ENCODE measurements at regions not wholly inside any gene's neighbourhood (a gene's known extent, or its start where the extent isn't known, plus 50 kb on each side); places are given as distances from the start of the nearest gene placed in this dataset.
"Not testable (repeated sequence)": the region's sequence is repeated elsewhere in the genome, so short reads cannot be mapped to it uniquely, and the experiment has no call there.

DNA sequence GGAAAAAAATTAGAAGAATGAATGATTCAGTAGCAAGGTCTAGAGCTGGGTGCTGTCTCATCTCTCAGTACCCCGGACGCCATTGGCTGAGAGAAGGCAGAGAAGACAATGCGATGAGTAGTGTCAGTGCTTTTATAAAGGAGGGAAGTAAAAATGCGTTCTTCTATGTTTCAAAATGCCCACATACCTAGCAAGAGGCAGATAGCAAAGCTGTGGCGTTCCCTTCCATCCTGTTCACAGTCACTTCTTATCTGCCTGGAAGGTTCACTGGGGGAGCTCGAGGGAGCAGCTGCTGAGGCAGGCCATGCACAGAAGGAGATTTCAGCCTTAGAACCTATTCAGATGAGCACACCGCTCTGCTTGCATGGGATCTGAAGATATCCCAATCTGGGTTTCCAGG lies 234.0 kb downstream of the RPLP1 start:
- no peak for ATAC-seq
- intact Hi-C loops (cut with micrococcal nuclease) = no loop called here
- DNase-seq = no peak

DNA sequence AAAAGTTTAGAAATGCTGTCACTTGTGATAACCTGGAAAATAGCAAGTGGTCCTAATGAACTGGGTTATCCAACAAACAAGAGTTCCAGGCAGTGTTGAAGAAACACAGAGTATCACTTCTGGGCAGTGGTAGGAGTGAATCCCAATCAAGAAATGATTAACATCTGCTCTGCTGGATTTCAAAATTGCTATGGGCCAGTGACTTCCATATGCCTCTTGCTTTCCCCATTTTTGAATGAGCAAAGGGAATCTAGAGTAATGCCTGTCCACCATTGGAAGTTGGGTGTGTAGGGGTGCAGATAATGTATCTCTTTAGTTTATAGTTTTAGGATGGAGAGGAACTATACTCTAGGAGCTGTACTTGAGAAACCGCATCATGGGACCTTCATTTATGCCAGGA lies 236.5 kb downstream of the RPLP1 start:
- DNase-seq (no peak), ATAC-seq (no peak)
- intact Hi-C loops (cut with micrococcal nuclease) = no loop called here

DNA sequence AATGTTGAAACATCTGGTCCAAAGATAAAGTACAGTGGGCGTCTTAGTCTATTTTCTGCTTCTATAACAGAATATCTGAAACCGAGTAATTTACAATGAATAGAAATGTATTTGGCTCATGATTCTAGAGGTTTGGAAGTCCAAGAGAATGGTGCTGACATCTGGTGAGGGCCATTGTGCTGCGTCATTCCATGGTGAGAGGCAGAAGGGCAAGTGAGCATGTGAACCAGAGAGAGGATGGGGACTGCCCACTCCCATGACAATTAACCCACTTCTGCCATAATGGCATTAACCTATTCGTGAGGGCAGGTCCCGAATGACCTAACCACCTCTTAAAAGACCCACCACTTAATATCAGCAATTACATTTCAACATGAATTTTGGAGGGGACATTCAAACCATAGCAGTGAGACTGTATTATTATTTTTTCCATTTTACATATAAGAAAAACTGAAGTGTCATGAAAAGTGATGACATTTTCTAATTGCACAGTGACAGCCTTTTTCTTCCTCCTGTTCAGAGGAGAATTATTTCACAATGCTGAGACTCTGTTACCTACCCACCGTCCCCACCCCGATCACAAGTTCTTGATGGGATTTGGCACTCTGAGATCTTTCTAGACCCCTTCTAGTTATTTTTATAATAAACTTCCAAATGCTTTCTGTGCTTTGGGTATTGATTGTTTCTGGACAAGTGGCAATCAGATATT lies 238.8 kb downstream of the RPLP1 start:
- DNase-seq (no peak), ATAC-seq (no peak)
- intact Hi-C loops (cut with micrococcal nuclease) = no loop called here

DNA sequence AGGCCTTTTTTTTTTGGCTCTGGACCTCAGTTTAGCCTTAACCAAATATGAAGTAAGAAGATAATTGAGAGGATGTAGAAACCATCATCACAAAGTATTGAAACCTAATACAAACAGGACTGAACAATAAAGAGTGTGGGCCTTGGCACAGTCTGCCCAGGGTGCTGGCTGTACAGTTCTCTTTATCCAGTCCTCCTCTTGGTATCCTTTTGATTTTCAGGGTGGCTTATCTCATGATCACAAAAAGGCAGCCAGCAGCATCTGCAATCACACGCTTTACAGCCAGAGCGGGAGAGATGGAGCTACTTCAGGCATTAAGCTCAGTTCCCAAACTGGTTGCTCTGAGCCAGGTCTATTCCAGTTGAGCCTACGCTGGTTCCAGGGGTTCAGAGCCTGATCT lies 239.7 kb downstream of the RPLP1 start:
- ATAC-seq (no peak), DNase-seq (no peak)
- intact Hi-C loops (cut with micrococcal nuclease) = no loop called here

DNA sequence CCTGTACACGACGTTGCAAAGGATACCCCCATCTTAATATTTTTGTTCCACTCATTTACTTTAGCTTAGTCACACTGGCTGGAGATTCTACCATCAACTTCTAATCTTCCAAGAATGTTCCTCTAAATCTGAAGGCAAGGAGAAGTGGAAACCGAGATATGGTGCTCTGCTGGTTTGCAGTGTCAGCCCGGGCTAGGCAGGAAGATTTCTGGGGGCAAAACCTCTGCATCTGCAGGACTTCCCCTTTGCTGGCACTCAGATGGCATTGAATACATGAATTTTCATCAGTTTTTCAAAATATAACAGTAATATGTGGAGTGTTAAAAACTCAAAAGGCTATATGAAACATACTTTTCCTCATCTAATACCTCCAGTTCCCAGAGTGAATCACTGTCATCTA lies 240.4 kb downstream of the RPLP1 start:
- no peak for DNase-seq
- ATAC-seq = no peak
- intact Hi-C loops (cut with micrococcal nuclease) = no loop called here

DNA sequence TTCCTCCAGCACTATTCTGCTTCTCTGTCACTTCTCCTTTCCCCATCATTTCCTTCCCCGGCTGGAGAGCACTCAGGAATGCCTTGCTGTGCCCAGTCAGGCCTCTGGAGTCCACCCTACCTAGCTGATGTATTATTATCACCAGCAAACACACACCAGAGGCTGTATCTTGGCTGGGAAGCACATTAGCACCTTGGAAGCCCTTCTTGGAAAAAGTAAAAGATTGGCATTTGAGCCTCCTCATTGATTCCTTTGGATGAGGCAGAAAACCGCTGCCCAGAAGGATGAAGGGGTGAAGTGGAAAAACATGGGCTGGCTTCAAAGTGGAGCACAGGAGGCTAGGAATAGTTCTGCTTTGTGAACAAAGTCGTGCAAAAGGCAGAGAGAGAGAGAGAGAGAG lies 244.3 kb downstream of the RPLP1 start:
- intact Hi-C loops (cut with micrococcal nuclease) = no loop called here
- ATAC-seq = no peak
- DNase-seq = no peak

DNA sequence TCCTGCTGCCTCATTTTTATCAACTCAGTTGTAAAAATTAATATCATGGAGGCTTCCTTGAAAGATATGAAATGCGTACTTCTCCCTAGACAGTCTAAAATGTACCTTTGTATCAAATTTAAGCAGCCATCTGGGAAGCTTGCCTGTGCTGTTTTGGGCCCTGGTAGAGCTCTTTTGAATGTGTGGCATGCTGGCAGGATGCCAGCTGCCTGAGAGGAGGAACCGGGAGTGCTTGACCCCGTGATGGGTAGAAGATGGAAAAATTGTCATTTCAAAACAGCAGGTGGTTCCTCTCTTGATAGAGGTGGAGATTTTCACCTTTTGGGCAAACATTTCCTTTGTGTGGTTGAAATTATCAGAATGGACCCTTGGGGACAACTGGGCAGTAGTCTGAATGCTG lies 245.3 kb downstream of the RPLP1 start:
- intact Hi-C loops (cut with micrococcal nuclease) = no loop called here
- DNase-seq (peak; percentile 52), ATAC-seq (peak; percentile 57)

DNA sequence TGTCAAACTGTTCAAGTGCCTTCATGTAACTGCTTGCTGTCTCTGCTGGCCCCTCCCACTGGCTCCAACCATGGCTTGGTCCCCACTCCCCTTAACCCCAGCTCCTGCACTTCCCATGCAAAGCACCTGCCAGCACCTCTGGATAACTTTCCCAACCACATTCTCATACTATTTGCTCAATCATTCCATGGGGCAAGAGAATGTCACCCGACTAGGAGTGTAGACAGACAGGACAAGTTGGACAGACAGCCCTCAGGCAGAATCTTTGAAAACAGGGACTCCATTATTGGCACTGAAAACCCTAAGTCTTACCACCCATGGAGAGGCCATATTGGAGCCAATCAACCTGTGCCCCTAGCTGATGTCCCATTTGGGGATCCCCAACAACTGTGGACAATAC lies 246.5 kb downstream of the RPLP1 start:
- DNase-seq (no peak), ATAC-seq (no peak)
- intact Hi-C loops (cut with micrococcal nuclease) = no loop called here

DNA sequence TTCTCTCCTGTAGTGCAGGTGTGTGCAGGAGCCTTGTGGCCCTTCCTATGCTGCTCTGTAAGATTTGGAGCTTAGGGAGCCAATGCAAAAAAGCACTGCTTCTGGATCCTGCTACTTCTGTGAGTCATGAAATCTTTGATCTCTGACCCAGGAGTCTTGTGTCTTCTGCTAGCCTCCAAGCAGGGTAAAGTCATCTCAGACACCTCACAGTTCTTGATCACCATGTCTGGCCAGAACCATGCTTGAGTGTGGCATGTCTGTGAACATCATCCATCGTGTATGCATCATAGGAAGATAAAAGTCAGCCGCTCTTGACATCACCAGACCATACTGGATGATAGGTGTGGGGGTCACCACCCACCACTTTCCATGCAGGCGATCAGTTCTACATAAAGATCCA lies 247.8 kb downstream of the RPLP1 start:
- intact Hi-C loops (cut with micrococcal nuclease) = no loop called here

DNA sequence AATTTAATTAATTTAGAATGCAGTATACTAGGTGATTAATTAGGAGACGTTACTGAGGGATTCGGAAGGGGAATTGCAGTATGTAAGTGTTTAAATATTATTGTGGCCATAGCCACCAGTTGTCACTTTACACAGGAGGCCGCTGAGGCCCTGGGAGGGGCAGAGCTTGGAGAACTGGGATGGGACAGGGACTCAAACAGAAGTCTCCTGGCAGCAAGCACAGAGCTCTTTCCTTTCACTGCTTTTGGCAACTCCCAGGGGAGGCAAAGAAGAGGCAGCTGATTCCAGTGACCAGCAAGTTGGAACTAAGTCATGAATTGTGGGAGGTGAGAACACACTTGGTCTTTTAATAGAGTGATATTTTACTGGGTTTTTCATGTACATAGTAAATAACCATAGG lies 248.6 kb downstream of the RPLP1 start:
- ATAC-seq = no peak
- no peak for DNase-seq
- intact Hi-C loops (cut with micrococcal nuclease) = no loop called here

More for the DNA sequence above, 247.8 kb downstream of the RPLP1 start:
- ATAC-seq (no peak), DNase-seq (no peak)

DNA sequence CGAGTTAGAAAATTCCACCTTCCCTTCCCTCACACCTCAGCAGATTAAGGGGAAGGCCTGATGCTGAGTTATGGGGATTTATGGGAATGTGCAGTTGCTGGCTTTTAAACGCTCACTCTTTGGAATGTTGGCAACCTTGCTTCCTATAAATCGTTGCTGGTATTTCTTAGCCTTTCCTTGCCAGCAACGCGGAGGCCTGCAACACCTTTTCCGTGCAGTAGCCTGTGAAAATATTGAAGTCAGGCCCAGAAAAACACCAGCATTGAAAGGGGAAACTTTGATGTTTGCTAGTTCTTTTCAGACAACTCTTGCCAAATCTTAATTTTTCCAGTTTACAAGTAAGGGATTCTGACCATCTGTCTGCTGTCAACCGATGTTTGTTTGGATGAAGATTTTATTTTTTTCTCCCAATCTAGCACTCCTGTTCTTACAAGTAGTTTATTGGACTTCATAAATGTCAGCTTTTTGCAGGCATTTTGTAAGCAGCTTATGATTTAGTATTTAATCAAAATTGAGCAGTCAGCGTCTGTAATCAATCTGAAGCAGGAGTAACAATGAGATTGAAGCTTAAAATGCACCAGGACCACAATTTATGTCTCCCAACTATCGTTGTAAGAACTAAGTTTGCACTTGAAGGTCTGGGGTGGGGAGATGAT lies 251.0 kb downstream of the RPLP1 start:
- ATAC-seq = no peak
- intact Hi-C loops (cut with micrococcal nuclease) = no loop called here
- no peak for DNase-seq

DNA sequence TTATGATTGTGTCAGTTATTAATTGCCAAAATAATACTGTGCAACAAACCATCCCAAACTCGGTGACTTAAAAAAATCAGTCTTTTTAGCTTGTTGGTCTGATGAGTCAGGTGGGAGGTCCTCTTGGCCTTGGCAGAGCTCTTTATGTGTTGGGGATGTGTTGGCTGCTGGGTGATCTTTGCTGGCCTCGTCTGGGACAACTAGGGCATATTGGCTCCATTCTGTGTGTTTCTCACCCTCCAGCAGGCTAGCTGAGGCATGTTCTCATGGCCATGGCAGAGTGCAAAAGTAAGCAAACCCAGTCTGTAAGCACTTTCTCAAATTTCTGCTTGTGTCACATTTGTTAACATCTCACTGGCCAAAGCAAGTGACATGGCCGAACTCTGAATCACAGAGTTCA lies 251.6 kb downstream of the RPLP1 start:
- ATAC-seq = no peak

DNA sequence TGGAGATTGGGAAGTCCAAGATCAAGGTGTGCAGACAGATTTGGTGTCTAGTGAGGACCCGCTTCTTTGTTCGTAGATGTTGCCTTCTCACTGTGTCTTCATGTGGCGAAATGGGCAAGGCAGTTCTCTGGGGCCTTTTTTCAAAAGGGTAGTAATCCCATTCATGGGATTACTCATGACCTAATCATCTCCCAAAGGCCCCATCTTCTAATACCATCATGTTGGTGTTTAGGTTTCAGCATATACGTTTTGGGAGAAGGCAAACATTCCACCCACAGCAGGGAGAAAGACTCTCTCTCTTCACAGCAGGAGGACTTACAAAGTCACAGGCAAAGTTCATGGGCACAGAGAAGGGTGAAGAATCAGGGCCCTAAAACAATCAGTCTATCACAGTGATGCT lies 252.1 kb downstream of the RPLP1 start:
- DNase-seq = no peak

More for the DNA sequence above, 251.6 kb downstream of the RPLP1 start:
- intact Hi-C loops (cut with micrococcal nuclease) = no loop called here
- DNase-seq = no peak

DNA sequence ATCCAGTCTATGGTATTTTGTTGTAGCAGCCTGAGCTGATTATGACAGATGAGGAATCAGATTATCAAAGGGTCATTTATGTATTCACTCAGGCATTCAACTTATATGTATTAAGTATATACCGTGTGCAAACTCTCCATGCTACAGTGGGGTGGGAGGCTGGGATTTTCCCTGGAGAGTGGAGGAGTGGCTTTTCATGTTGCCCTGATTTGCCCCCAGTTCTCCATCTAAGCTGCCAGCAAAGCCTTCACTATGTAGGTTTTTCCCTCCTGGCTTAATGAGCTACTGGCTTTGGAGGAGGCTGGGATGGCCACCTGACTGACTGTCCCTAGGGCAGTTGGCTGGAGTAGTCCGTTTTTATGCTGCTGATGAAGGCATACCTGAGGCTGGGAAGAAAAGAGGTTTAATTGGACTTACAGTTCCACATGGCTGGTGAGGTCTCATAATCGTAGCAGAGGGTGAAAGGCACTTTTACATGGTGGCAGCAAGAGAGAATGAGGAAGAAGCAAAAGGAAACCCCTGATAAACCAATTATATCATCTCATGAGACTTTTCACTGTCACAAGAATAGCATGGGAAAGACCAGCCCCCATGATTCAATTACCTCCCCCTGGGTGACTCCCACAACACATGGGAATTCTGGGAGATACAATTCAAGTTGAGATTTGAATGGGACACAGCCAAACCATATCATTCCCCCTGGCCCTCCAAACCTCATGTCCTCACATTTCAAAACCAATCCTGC lies 253.9 kb downstream of the RPLP1 start:
- intact Hi-C loops (cut with micrococcal nuclease) = no loop called here
- ATAC-seq (no peak), DNase-seq (no peak)

More for the DNA sequence above, 252.1 kb downstream of the RPLP1 start:
- ATAC-seq = no peak
- intact Hi-C loops (cut with micrococcal nuclease) = no loop called here

DNA sequence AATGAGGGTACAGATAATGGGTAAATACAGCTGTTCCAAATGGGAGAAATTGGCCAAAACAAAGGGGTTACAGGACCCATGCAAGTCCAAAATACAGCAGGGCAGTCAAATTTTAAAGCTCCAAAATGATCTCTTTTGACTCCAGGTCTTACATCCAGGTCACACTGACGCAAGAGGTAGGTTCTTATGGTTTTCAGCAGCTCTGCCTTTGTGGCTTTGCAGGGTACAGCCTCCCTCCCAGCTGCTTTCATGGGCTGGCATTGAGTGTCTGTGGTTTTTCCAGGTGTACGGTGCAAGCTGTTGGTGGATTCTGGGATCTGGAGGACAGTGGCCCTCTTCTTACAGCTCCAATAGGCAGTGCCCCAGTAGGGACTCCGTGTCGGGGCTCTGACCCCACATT lies 254.6 kb downstream of the RPLP1 start:
- intact Hi-C loops (cut with micrococcal nuclease); ATAC-seq; DNase-seq: not testable (repeated sequence)

DNA sequence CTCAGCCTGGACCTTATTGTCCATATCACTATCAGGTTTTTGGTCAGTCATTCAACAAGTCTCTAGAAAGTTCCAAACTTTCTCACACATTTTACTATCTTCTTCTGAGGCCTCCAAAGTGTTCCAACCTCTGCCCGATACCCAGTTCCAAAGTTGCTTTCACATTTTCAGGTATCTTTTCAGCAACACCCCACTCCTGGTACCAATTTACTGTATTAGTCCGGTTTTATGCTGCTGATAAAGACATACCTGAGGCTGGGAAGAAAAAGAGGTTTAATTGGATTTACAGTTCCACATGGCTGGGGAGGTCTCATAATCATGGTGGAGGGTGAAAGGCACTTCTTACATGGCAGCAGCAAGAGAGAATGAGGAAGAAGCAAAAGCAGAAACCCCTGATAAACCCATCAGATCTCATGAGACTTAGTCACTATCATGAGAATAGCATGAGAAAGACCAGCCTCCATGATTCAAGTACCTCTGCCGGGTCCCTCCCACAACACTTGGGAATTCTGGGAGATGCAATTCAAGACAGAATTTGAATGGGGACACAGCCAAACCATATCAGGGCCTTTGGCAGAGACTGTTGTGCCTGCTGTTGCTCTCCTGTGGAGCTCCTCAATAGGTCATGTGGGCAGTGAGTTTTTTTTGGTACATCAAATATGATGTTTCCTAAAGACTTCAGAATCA lies 256.0 kb downstream of the RPLP1 start:
- ATAC-seq; intact Hi-C loops (cut with micrococcal nuclease); DNase-seq: not testable (repeated sequence)

DNA sequence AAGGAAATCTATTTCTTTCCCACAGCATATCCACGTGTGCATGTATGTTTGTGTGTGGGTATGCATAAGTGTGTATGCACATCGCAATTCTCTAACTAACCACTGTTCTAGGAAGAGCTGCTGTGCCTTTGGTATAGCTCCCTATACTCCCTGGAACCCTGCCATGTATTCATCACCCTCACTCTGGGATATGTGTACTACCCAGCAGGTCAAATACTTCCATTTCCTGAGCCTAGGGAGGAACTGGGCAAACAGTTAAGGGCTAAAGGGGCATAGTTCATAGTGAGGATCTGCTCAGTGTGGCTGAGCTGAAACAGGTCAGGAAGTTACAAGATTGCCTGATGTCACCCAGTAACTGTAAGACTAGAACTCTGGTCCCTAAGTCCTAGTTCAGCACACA lies 260.4 kb downstream of the RPLP1 start:
- no peak for ATAC-seq
- intact Hi-C loops (cut with micrococcal nuclease) = no loop called here
- no peak for DNase-seq

DNA sequence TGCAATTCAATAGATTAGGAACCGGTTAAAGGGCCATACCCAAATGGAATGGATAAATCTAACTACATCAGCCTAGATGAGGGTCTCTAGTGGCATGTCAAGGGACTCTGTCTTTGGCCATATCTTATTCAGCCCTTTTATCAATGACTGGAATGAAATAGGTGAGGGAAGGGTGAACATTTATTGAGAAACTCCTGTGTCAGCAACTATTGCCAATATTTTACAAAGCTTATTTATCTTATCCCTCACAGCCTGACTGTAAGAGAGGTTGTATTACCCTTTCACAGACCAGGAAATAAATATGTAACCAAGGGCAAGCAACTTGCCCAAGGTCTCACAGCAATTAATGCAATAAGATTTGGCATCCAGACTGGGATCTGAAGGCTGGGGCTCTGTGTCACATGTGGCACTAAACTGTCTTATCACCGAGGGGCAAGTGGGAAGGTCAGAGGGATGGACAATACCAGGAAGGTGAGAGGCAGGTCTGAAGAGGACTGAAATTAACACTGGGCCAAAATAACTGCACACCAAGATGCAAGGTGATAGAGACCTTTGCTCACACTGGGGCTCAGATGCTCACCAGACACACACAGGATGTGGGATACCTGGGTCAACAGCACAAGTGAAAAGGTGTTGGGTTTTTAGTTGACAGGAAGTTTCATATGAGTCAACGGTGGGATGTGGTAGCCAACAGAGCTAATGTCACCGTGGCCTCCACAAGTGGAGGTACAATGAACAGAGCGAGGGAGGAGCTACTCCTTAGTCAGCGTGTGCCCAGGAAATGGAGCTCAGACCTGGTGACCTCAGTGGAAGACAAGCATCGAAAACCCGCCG lies 261.3 kb downstream of the RPLP1 start:
- intact Hi-C loops (cut with micrococcal nuclease) = no loop called here
- ATAC-seq = no peak

DNA sequence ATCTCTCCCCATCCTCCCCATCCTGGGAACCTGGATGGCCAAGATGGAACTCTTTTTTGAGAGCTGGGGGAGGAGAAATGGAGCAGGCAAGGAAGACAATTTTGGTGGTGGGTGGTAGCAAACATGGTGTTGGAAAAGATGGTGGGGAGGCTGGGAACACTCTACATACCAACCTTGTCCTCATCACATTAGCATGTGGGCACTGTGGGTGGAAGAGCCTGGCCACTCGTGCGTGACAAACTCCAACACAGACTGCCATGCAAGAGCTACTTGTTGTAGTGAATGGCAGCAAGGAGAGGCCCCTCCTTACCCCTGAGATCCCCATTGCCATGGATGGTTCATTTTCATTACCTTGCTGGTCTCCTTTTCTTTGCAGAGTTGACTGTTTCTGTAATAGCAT lies 262.6 kb downstream of the RPLP1 start:
- DNase-seq (no peak), ATAC-seq (no peak)
- intact Hi-C loops (cut with micrococcal nuclease) = no loop called here

More for the DNA sequence above, 261.3 kb downstream of the RPLP1 start:
- no peak for DNase-seq

Measured in left ventricle myocardium superior (tissue), 1 donor.